Activated CD8-positive, alpha-beta memory T cell treated with anti-CD3 and anti-CD28 coated beads, Interleukin-2, amount 10 ng/mL, durations not matched to agents 7 days and 5 days (primary cell): ENCODE measurements at regions not wholly inside any gene's neighbourhood (a gene's known extent, or its start where the extent isn't known, plus 50 kb on each side); places are given as distances from the start of the nearest gene placed in this dataset.
"Not testable (repeated sequence)": the region's sequence is repeated elsewhere in the genome, so short reads cannot be mapped to it uniquely, and the experiment has no call there.

Experiments used
- ATAC-seq: fragments of 150-1000 bp; cut with Tn5 transposase; one replicate; pipeline ENCODE4 v1.10.0; 2021; ENCODE audit warnings: moderate library complexity
- CTCF ChIA-PET: fragments of 350-600 bp; sonication (Branson Sonifier 250); formaldehyde crosslinking; loops from one replicate; lab custom pipeline; 2021; ENCODE audit warnings: antibody characterized with exemption; lab: Charles Lee
- DNase-seq: peaks from one replicate; pipeline ENCODE4 v3.0.0-alpha.2; 2020
- H3K27ac Mint-ChIP-seq: one replicate; pipeline ENCODE4 v1.8.0; 2021; ENCODE audit warnings: mild to moderate bottlenecking, mixed read lengths
- H3K27me3 Mint-ChIP-seq: one replicate; pipeline ENCODE4 v1.8.0; 2021; ENCODE audit warnings: mixed read lengths
- H3K36me3 Mint-ChIP-seq: one replicate; pipeline ENCODE4 v1.8.0; 2021; ENCODE audit warnings: mild to moderate bottlenecking, mixed read lengths
- H3K4me1 Mint-ChIP-seq: one replicate; pipeline ENCODE4 v1.8.0; 2021; ENCODE audit warnings: mixed read lengths
- H3K4me3 Mint-ChIP-seq: one replicate; pipeline ENCODE4 v1.8.0; 2021; ENCODE audit warnings: mild to moderate bottlenecking, moderate library complexity, mixed read lengths
- H3K9me3 Mint-ChIP-seq: one replicate; pipeline ENCODE4 v1.8.0; 2022; ENCODE audit warnings: low read depth, mixed read lengths

DNA sequence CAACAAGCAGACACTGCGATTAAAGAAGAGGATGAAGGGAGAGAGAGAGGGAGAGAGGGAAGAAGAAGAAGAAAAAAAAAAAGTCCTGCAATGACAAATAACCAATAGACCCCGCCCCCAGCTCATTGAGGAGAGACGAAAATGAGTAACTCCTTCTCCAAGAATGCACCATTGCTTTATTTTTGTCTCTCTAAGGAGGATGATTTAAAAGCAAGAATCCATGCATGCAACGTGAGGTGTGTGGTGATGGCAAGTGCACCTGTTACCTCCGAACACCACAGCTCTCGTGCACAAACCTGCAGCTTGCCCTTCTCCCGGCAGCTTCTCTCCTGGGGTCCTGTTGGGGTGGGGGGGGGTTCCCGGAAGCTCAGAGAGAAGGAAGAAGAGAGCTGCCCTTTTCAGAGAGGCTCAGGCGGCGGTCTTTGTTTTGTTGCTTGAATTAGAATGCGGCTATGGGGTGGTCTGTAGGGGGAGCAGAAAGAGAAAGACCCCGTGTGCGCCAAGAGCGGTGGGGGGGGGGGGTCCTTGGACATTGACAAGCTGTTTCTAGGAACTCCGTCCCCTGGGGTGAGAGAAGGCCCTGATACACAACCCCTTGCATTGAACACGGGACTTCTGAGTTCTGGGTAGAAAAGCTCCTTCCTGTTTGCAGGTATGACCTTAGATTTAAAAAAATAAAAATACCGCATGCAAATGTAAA is 100.7 kb downstream of the CRLF2 start:
- Mint-ChIP-seq H3K4me1 (no peaks in the 10 kb centered on the region), H3K36me3 (no peaks in the 10 kb centered on the region), H3K27me3 (no peaks in the 10 kb centered on the region), H3K9me3 (peaks cover 12% of the 10 kb centered on the region), H3K4me3 (no peak overlapping the region), H3K27ac (no peak overlapping the region)
- no peak for DNase-seq
- CTCF ChIA-PET = no interaction called here
- no peak for ATAC-seq

- H3K27me3 Mint-ChIP-seq = no peaks in the 10 kb centered on the region
- H3K9me3 Mint-ChIP-seq = peaks cover 11% of the 10 kb centered on the region
- H3K4me3 Mint-ChIP-seq = no peak overlapping the region
- CTCF ChIA-PET = no interaction called here
- no peak overlapping the region for H3K27ac Mint-ChIP-seq
- ATAC-seq (no peak), DNase-seq (no peak)
- H3K36me3 Mint-ChIP-seq = no peaks in the 10 kb centered on the region
- no peaks in the 10 kb centered on the region for H3K4me1 Mint-ChIP-seq
These were observed 102.8 kb downstream of the CRLF2 start for GRCh38 chrX:1109580-1110119.

DNA sequence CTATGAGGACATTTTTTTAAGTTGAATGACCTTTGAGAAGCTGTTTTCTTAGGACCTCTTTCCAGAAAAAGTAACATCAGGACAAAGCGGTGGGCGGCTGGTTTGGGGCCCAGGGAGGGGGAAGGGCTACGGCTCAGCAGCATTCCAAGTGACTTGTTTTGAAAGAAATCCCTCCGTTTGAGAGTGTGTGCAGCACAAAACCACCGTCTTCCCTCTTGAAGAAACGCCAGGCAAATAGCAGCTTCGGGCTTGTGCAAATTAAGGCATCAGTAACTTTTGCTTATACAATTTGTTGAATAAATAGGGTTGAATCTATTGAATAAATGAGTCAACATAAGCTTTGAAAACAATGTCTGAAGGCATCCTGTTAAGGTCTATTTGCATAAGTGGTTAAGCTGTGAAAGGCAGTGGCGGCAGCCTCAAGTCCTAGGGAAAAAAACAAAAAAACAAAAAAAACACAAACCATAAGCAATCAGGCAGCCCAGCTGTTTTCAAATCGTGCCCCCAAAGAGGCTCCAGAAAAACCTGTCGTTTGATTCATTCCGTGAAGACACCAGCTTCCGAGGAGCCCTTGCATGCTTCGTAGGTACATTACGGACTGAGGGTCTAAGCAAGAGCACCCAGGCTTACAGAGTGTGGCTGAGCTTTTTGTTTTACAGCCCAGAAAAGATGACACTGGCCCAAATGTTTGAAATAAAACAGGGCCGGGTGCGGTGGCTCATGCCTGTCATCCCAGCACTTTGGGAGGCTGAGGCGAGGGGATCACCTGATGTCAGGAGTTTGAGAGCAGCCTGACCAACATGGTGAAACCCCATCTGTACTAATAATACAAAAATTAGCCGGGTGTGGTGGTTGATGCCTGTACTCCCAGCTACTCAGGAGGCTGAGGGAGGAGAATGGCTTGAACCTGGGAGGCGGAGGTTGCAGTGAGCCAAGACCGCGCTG is 103.7 kb downstream of the CRLF2 start:
- DNase-seq (no peak), ATAC-seq (no peak)
- CTCF ChIA-PET = no interaction called here
- Mint-ChIP-seq H3K4me1 (no peaks in the 10 kb centered on the region), H3K9me3 (peaks cover 11% of the 10 kb centered on the region), H3K36me3 (no peaks in the 10 kb centered on the region), H3K27me3 (no peaks in the 10 kb centered on the region), H3K4me3 (no peak overlapping the region), H3K27ac (no peak overlapping the region)

DNA sequence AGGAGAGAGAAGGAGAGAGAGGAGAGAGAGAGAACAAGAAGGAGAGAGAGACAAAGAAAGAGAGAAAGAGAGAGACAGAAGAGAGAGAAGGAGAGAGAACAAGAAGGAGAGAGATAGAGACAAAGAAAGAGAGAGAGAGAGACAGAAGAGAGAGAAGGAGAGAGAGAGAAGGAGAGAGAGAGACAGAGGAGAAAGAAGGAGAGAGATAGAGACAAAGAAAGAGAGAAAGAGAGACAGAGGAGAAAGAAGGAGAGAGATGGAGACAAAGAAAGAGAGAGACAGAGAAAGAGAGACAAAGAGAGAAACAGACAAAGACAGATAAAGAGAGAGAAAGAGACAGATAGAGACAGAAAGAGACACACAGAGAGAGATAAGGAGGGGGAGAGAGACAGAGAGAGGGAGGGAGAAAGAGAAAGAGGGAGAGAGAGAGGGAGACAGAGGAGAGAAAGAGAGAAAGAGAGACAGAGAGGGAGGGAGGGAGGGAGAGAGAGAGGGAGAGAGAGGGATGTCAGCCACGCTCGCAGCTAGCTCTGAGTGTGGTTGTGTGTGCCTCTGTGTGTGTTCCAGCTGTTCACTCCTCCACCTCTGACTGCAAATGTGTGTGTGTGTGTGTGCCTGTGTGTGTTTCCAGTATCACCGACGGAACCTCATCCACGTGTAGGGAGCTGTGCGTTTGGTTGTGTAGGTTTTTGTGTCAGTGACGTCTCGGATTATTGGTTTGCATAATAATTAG is 105.8 kb downstream of the CRLF2 start:
- no peak for ATAC-seq
- H3K27me3 Mint-ChIP-seq = no peaks in the 10 kb centered on the region
- peaks cover 11% of the 10 kb centered on the region for H3K9me3 Mint-ChIP-seq
- H3K27ac Mint-ChIP-seq = no peak overlapping the region
- no peaks in the 10 kb centered on the region for H3K36me3 Mint-ChIP-seq
- H3K4me3 Mint-ChIP-seq = no peak overlapping the region
- CTCF ChIA-PET = no interaction called here
- no peaks in the 10 kb centered on the region for H3K4me1 Mint-ChIP-seq
- no peak for DNase-seq

DNA sequence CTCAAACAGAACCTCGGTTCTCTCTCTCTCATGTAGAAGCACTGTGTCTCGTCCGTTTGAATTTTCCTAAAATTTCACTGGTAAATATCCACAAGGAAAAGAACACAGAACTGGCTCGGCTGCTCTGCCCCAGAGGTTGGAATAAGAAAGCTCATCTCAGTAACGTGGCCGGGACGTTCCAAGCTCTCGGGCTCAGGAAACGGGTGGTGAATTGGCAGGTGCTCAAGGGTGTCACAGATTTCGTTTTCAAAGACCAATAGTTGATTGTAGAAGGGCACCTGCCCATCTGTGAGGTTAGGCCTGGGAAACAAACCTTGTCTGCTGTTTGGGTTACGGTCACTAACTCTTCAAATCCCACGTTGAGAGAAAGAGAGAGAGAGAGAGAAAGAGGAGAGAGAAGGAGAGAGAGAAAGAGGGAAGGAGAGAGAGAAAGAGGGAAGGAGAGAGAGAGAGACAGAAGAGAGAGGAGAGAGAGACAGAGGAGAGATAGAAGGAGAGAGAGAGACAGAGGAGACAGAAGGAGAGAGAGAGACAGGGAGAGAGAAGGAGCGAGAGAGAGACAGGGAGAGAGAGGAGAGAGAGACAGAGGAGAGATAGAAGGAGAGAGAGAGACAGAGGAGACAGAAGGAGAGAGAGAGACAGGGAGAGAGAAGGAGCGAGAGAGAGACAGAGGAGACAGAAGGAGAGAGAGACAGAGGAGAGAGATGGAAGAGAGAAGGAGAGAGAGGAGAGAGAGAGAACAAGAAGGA is 106.6 kb downstream of the CRLF2 start:
- Mint-ChIP-seq H3K4me3 (no peak overlapping the region), H3K27me3 (no peaks in the 10 kb centered on the region), H3K4me1 (no peaks in the 10 kb centered on the region), H3K9me3 (peaks cover 10% of the 10 kb centered on the region), H3K27ac (no peak overlapping the region), H3K36me3 (no peaks in the 10 kb centered on the region)
- CTCF ChIA-PET = no interaction called here
- DNase-seq (no peak), ATAC-seq (no peak)

GRCh38 chrX:1105031-1105430 is 107.4 kb downstream of the CRLF2 start:
- ATAC-seq, H3K27ac Mint-ChIP-seq, H3K4me1 Mint-ChIP-seq, H3K4me3 Mint-ChIP-seq, H3K27me3 Mint-ChIP-seq, H3K9me3 Mint-ChIP-seq, CTCF ChIA-PET, DNase-seq, H3K36me3 Mint-ChIP-seq: not testable (repeated sequence)

- Mint-ChIP-seq H3K27ac (no peak overlapping the region), H3K4me3 (no peak overlapping the region)
- CTCF ChIA-PET = no interaction called here
These were observed 109.1 kb downstream of the CRLF2 start for GRCh38 chrX:1103360-1103759.

DNA sequence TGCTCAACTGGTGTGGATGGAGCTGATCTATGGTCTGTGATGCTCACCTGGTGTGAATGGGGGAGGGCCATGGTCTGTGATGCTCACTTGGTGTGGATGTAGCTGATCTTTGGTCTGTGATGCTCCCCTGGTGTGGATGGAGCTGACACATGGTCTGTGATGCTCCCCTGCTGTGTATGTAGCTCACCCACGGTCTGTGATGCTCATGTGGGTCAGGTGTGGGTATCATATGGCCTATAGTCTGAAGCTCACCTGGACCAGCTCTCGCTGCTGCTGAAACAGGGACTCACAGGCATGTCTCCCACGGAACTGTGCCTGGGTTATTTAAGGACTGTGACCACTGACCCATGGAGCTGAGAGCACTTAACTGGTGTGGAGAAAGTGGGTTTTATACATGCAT is 109.7 kb downstream of the CRLF2 start:
- H3K27ac Mint-ChIP-seq = no peak overlapping the region
- H3K4me3 Mint-ChIP-seq = no peak overlapping the region
- peaks cover 2% of the 10 kb centered on the region for H3K9me3 Mint-ChIP-seq
- H3K36me3 Mint-ChIP-seq = no peaks in the 10 kb centered on the region
- no peaks in the 10 kb centered on the region for H3K27me3 Mint-ChIP-seq
- DNase-seq (no peak), ATAC-seq (no peak)
- H3K4me1 Mint-ChIP-seq = no peaks in the 10 kb centered on the region
- CTCF ChIA-PET = no interaction called here

More at GRCh38 chrX:1103360-1103759, 109.1 kb downstream of the CRLF2 start:
- no peaks in the 10 kb centered on the region for H3K36me3 Mint-ChIP-seq
- ATAC-seq = no peak
- H3K4me1 Mint-ChIP-seq = no peaks in the 10 kb centered on the region
- H3K9me3 Mint-ChIP-seq = no peaks in the 10 kb centered on the region
- DNase-seq = no peak
- no peaks in the 10 kb centered on the region for H3K27me3 Mint-ChIP-seq

GRCh38 chrX:1102221-1102620 is 110.2 kb downstream of the CRLF2 start:
- H3K9me3 Mint-ChIP-seq, CTCF ChIA-PET, H3K4me3 Mint-ChIP-seq, H3K4me1 Mint-ChIP-seq, DNase-seq, H3K27me3 Mint-ChIP-seq, H3K36me3 Mint-ChIP-seq, ATAC-seq, H3K27ac Mint-ChIP-seq: not testable (repeated sequence)

DNA sequence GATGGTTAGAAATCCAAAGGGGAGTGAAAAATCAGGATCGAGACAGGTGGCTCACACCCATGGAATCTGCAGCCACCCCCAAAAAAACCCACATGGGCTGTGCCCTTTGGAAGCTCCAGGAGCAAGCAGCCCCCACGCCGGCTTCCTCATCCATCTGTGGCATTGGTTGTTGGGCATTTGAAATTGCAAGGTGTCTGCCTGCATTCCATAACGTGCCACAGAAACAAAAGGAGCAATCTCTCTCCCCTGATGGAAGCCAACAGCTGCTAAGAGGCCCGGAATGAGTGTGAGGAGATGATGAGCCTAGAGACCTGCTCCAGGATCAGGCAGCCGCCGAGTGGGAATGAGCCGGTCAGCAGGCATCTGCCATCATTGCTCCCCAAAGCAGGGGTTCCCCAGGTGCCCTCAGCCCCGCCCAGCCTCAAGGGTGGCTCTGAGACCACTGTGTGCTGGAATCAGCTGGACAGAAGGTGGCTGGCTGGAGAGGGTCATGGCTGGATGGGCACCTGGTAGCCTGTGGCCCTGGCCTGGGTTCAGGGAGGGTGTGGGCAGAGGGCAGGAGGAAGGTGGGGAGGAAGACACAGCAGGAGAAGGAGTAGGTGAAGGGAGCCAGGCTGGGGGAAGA is 113.2 kb downstream of the CRLF2 start:
- DNase-seq = no peak
- Mint-ChIP-seq H3K4me1 (no peaks in the 10 kb centered on the region), H3K36me3 (no peaks in the 10 kb centered on the region), H3K9me3 (peaks cover 8% of the 10 kb centered on the region), H3K27ac (no peak overlapping the region), H3K4me3 (no peak overlapping the region), H3K27me3 (no peaks in the 10 kb centered on the region)
- CTCF ChIA-PET = no interaction called here
- no peak for ATAC-seq

DNA sequence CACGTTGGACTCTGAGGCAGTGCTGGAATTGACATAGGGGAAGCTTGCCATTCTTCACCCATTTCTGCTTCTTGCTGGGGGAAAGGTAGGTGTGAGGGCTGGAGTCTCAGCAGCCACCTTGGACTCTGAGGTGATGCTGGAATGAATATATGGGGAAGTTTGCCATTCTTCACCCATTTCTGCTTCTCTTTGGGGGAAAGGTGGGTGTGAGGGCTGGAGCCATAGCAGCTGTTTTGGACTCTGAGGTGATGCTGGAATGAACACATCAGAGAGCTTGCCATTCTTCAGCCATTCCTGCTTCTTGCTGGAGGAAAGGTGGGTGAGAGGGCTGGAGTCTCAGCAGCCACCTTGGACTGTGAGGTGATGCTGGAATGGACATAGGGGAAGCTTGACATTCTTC is 115.1 kb downstream of the CRLF2 start:
- DNase-seq (no peak), ATAC-seq (no peak)
- CTCF ChIA-PET = no interaction called here
- Mint-ChIP-seq H3K27me3 (no peaks in the 10 kb centered on the region), H3K36me3 (no peaks in the 10 kb centered on the region), H3K4me1 (peaks cover 3% of the 10 kb centered on the region), H3K9me3 (peaks cover 9% of the 10 kb centered on the region), H3K4me3 (no peak overlapping the region), H3K27ac (no peak overlapping the region)

- Mint-ChIP-seq H3K27me3 (no peaks in the 10 kb centered on the region), H3K36me3 (no peaks in the 10 kb centered on the region), H3K27ac (no peak overlapping the region), H3K4me3 (no peak overlapping the region), H3K4me1 (peaks cover 3% of the 10 kb centered on the region), H3K9me3 (peaks cover 9% of the 10 kb centered on the region)
- CTCF ChIA-PET = no interaction called here
- DNase-seq = no peak
- ATAC-seq = no peak
These were observed 117.7 kb downstream of the CRLF2 start for GRCh38 chrX:1094566-1095333.
